HepG2 (cell line): ENCODE measurements at regions not wholly inside any gene's neighbourhood (a gene's known extent, or its start where the extent isn't known, plus 50 kb on each side); places are given as distances from the start of the nearest gene placed in this dataset.

ENCODE experiments used
- CBX2 ChIP-seq, 2 experiments: fragments of 200-600 bp in 1 of 2; sonication (generic); formaldehyde crosslinking in 1 of 2; IDR thresholded peaks; 2 replicates each; pipeline versions ENCODE4 v1.7.0 to v1.8.1; 2018 to 2022; ENCODE audit warnings: low read depth in 2 of 2, low read length in 1 of 2, mild to moderate bottlenecking in 1 of 2, missing genetic modification reagents in 1 of 2
- FOXM1 ChIP-seq: sonication (generic); formaldehyde crosslinking; IDR thresholded peaks from 2 replicates; pipeline ENCODE4 v1.5.0; 2020; ENCODE audit warnings: missing genetic modification reagents
- HNRNPLL ChIP-seq: fragments of 200-400 bp; formaldehyde crosslinking; IDR thresholded peaks from 2 replicates; pipeline ENCODE4 v1.6.1; 2017; ENCODE audit warnings: mild to moderate bottlenecking, low read depth, low read length; ENCODE audit not compliant: poor library complexity, severe bottlenecking
- POLR2A ChIP-seq, 2 experiments: IDR thresholded peaks; 2 replicates each; pipeline ENCODE4 v1.6.1; 2011; ENCODE audit warnings: low read depth in 2 of 2, low read length in 2 of 2, mild to moderate bottlenecking in 1 of 2, moderate library complexity in 1 of 2; ENCODE audit not compliant: insufficient read depth in 1 of 2
- POLR2AphosphoS5 ChIP-seq: IDR thresholded peaks from 2 replicates; pipeline ENCODE4 v1.6.1; 2012; ENCODE audit warnings: low read depth, low read length
- RFX5 ChIP-seq: IDR thresholded peaks from 2 replicates; pipeline ENCODE4 v1.6.1; 2011; ENCODE audit warnings: low read depth, low read length, improper control_type of control experiment
- ZNF124 ChIP-seq: sonication (generic); formaldehyde crosslinking; IDR thresholded peaks from 2 replicates; pipeline ENCODE4 v1.4.0; 2020; ENCODE audit warnings: missing genetic modification reagents
- ZNF501 ChIP-seq: sonication (generic); formaldehyde crosslinking; IDR thresholded peaks from 2 replicates; pipeline ENCODE4 v1.5.1; 2020; ENCODE audit warnings: mild to moderate bottlenecking, moderate library complexity, missing genetic modification reagents
- TF ChIP-seq, protein P1 (sequence below): sonication (generic); formaldehyde crosslinking; IDR thresholded peaks from 2 replicates; pipeline ENCODE4 v1.5.0; 2020; ENCODE audit warnings: mild to moderate bottlenecking, missing genetic modification reagents, moderate library complexity
- TF ChIP-seq, protein P2 (sequence below): sonication (generic); formaldehyde crosslinking; IDR thresholded peaks from 2 replicates; pipeline ENCODE4 v1.8.1; 2023; ENCODE audit warnings: mild to moderate bottlenecking, moderate library complexity, missing genetic modification reagents
- TF ChIP-seq, protein P3 (sequence below): sonication (generic); formaldehyde crosslinking; IDR thresholded peaks from 2 replicates; pipeline ENCODE4 v1.4.0; 2020; ENCODE audit warnings: low read depth, missing genetic modification reagents
- TF ChIP-seq, protein P4 (sequence below), 2 experiments: fragments of 450-650 bp in 1 of 2; sonication (generic) in 1 of 2; formaldehyde crosslinking in 1 of 2; IDR thresholded peaks; 2 replicates each; pipeline versions ENCODE4 v1.6.1 to v1.8.0; 2016 to 2022; ENCODE audit warnings: antibody characterized with exemption in 1 of 2, mild to moderate bottlenecking in 1 of 2, missing genetic modification reagents in 1 of 2
- TF ChIP-seq, protein P5 (sequence below): sonication (generic); formaldehyde crosslinking; IDR thresholded peaks from 2 replicates; pipeline ENCODE4 v1.5.1; 2020; ENCODE audit warnings: mild to moderate bottlenecking, missing genetic modification reagents

DNA sequence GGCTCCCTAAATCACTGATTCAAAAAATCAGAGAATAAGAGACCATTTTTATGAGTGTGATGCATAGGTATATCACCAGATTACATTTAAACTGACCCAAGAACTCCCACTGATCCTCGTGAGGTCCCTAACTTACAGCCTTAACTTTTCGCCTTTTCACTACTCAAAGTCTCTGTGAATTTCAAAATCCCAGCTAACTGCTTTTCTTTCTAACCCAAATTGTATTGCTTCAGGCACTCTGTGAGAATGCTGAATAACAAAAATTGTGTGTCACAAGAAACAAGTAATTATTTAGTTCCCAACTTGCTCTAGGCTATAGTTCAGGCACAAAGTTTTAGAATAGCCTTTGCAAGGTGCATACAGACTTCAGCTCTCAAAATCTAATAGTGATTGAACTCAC is 368.6 kb downstream of the CHSY3 start:
- no peak for TF ChIP-seq ZNF501 (CRISPR knock-in tag)
- TF ChIP-seq, protein P1, sequence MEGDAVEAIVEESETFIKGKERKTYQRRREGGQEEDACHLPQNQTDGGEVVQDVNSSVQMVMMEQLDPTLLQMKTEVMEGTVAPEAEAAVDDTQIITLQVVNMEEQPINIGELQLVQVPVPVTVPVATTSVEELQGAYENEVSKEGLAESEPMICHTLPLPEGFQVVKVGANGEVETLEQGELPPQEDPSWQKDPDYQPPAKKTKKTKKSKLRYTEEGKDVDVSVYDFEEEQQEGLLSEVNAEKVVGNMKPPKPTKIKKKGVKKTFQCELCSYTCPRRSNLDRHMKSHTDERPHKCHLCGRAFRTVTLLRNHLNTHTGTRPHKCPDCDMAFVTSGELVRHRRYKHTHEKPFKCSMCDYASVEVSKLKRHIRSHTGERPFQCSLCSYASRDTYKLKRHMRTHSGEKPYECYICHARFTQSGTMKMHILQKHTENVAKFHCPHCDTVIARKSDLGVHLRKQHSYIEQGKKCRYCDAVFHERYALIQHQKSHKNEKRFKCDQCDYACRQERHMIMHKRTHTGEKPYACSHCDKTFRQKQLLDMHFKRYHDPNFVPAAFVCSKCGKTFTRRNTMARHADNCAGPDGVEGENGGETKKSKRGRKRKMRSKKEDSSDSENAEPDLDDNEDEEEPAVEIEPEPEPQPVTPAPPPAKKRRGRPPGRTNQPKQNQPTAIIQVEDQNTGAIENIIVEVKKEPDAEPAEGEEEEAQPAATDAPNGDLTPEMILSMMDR (CRISPR knock-in tag): no peak
- no peak for TF ChIP-seq POLR2A (IDR thresholded peaks at IDR 0.05; ENCODE audit: insufficient read depth in 1 of 2, low read depth in 2 of 2, low read length in 2 of 2)
- TF ChIP-seq, protein P2, sequence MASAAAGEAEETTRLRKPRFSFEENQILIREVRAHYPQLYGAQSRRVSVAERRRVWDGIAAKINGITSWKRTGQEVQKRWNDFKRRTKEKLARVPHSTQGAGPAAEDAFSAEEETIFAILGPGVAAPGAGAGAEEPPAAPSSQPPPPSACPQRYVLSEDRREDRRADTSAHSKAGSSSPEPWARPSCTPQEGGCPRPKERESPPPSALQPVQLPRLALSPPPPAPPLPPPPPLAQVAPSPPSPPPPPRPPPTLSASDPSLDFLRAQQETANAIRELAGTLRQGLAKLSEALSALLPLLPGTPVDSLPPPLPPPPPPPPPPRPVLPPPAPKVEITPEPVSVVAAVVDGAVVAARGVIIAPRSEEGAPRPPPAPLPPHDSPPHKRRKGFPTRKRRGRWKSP (CRISPR knock-in tag): no peak
- TF ChIP-seq FOXM1 (CRISPR knock-in tag): no peak
- TF ChIP-seq, protein P3, sequence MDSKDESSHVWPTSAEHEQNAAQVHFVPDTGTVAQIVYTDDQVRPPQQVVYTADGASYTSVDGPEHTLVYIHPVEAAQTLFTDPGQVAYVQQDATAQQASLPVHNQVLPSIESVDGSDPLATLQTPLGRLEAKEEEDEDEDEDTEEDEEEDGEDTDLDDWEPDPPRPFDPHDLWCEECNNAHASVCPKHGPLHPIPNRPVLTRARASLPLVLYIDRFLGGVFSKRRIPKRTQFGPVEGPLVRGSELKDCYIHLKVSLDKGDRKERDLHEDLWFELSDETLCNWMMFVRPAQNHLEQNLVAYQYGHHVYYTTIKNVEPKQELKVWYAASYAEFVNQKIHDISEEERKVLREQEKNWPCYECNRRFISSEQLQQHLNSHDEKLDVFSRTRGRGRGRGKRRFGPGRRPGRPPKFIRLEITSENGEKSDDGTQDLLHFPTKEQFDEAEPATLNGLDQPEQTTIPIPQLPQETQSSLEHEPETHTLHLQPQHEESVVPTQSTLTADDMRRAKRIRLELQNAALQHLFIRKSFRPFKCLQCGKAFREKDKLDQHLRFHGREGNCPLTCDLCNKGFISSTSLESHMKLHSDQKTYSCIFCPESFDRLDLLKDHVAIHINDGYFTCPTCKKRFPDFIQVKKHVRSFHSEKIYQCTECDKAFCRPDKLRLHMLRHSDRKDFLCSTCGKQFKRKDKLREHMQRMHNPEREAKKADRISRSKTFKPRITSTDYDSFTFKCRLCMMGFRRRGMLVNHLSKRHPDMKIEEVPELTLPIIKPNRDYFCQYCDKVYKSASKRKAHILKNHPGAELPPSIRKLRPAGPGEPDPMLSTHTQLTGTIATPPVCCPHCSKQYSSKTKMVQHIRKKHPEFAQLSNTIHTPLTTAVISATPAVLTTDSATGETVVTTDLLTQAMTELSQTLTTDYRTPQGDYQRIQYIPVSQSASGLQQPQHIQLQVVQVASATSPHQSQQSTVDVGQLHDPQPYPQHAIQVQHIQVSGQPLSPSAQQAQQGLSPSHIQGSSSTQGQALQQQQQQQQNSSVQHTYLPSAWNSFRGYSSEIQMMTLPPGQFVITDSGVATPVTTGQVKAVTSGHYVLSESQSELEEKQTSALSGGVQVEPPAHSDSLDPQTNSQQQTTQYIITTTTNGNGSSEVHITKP (CRISPR knock-in tag): no peak
- TF ChIP-seq POLR2AphosphoS5: no peak
- no peak for TF ChIP-seq CBX2 (IDR thresholded peaks at IDR 0.05; ENCODE audit: low read depth, low read length)
- no peak for TF ChIP-seq CBX2 (CRISPR knock-in tag; IDR thresholded peaks at IDR 0.05; ENCODE audit: low read depth)
- TF ChIP-seq HNRNPLL: no peak
- TF ChIP-seq, protein P4, sequence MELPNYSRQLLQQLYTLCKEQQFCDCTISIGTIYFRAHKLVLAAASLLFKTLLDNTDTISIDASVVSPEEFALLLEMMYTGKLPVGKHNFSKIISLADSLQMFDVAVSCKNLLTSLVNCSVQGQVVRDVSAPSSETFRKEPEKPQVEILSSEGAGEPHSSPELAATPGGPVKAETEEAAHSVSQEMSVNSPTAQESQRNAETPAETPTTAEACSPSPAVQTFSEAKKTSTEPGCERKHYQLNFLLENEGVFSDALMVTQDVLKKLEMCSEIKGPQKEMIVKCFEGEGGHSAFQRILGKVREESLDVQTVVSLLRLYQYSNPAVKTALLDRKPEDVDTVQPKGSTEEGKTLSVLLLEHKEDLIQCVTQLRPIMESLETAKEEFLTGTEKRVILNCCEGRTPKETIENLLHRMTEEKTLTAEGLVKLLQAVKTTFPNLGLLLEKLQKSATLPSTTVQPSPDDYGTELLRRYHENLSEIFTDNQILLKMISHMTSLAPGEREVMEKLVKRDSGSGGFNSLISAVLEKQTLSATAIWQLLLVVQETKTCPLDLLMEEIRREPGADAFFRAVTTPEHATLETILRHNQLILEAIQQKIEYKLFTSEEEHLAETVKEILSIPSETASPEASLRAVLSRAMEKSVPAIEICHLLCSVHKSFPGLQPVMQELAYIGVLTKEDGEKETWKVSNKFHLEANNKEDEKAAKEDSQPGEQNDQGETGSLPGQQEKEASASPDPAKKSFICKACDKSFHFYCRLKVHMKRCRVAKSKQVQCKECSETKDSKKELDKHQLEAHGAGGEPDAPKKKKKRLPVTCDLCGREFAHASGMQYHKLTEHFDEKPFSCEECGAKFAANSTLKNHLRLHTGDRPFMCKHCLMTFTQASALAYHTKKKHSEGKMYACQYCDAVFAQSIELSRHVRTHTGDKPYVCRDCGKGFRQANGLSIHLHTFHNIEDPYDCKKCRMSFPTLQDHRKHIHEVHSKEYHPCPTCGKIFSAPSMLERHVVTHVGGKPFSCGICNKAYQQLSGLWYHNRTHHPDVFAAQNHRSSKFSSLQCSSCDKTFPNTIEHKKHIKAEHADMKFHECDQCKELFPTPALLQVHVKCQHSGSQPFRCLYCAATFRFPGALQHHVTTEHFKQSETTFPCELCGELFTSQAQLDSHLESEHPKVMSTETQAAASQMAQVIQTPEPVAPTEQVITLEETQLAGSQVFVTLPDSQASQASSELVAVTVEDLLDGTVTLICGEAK (IDR thresholded peaks at IDR 0.05): no peak
- TF ChIP-seq, protein P4 (CRISPR knock-in tag; IDR thresholded peaks at IDR 0.05): no peak
- TF ChIP-seq, protein P5, sequence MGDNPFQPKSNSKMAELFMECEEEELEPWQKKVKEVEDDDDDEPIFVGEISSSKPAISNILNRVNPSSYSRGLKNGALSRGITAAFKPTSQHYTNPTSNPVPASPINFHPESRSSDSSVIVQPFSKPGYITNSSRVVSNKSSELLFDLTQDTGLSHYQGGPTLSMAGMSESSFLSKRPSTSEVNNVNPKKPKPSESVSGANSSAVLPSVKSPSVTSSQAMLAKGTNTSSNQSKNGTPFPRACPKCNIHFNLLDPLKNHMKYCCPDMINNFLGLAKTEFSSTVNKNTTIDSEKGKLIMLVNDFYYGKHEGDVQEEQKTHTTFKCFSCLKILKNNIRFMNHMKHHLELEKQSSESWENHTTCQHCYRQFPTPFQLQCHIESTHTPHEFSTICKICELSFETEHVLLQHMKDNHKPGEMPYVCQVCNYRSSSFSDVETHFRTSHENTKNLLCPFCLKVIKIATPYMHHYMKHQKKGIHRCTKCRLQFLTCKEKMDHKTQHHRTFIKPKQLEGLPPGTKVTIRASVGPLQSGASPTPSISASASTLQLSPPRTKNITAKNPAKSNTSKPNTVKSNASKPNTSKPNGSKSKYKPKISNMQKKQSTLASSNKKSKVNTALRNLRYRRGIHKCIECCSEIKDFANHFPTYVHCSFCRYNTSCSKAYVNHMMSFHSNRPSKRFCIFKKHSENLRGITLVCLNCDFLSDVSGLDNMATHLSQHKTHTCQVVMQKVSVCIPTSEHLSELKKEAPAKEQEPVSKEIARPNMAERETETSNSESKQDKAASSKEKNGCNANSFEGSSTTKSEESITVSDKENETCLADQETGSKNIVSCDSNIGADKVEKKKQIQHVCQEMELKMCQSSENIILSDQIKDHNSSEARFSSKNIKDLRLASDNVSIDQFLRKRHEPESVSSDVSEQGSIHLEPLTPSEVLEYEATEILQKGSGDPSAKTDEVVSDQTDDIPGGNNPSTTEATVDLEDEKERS: no peak
- no peak for TF ChIP-seq RFX5
- TF ChIP-seq ZNF124 (CRISPR knock-in tag): no peak
